Vagina (tissue), 2 donors: ENCODE measurements at regions not wholly inside any gene's neighbourhood (a gene's known extent, or its start where the extent isn't known, plus 50 kb on each side); places are given as distances from the start of the nearest gene placed in this dataset.

Source experiments
- DNase-seq, 2 donors: peaks; one replicate each; pipeline ENCODE4 v3.0.0-alpha.2; 2017; ENCODE audit errors: extremely low spot score in 2 of 2
- H3K27ac ChIP-seq: fragments of 200-600 bp; sonication (generic); one replicate; pipeline ENCODE4 v1.5.1; 2019
- H3K27me3 ChIP-seq: fragments of 200-600 bp; sonication (generic); one replicate; pipeline ENCODE4 v1.5.1; 2019
- H3K36me3 ChIP-seq, 2 donors: fragments of 200-600 bp; sonication (generic); one replicate each; pipeline ENCODE4 v1.5.1; 2017 to 2019
- H3K4me1 ChIP-seq: fragments of 200-600 bp; sonication (generic); one replicate; pipeline ENCODE4 v1.5.1; 2019
- H3K4me3 ChIP-seq, 2 donors: fragments of 200-600 bp; sonication (generic); 1 replicate in 1 of 2; 2 replicates in 1 of 2; pipeline ENCODE4 v1.5.1; 2016 to 2019
- H3K9me3 ChIP-seq: fragments of 200-600 bp; sonication (generic); one replicate; pipeline ENCODE4 v1.5.1; 2019
- CTCF ChIP-seq, 3 experiments: fragments of 450-650 bp in 2 of 3; fragments of 200-600 bp in 1 of 3; sonication (generic) in 1 of 3; IDR thresholded peaks; one replicate each; pipeline ENCODE4 v1.5.1; 2017 to 2019; ENCODE audit warnings: antibody characterized with exemption in 3 of 3, mild to moderate bottlenecking in 2 of 3, moderate library complexity in 2 of 3
- POLR2A ChIP-seq, 2 donors: fragments of 450-650 bp; IDR thresholded peaks; one replicate each; pipeline ENCODE4 v1.6.1; 2017; ENCODE audit warnings: antibody characterized with exemption in 2 of 2, mild to moderate bottlenecking in 2 of 2, moderate library complexity in 2 of 2
- POLR2AphosphoS5 ChIP-seq, 2 donors: sonication (generic); formaldehyde crosslinking; IDR thresholded peaks; one replicate each; pipeline ENCODE4 v1.9.0; 2017; ENCODE audit warnings: antibody characterized with exemption in 2 of 2, mild to moderate bottlenecking in 2 of 2, low read depth in 1 of 2; ENCODE audit not compliant: insufficient read depth in 1 of 2
- intact Hi-C: fragments of 100-400 bp; cut with DNase I; formaldehyde crosslinking; loops from one replicate; pipeline ENCODE4 v1.15.1; 2023

GRCh38 chr12:73321319-73321718, 1049.1 kb downstream of the TRHDE start:
- TF ChIP-seq POLR2A (IDR thresholded peaks at IDR 0.05) (no peak), CTCF (IDR thresholded peaks at IDR 0.05) (no peak), POLR2AphosphoS5 (IDR thresholded peaks at IDR 0.05; ENCODE audit: insufficient read depth in 1 of 2, low read depth in 1 of 2) (no peak)
- intact Hi-C loops: no loop called here
- no peak overlapping the region for H3K4me3 ChIP-seq
- no peak overlapping the region for H3K27ac ChIP-seq
- H3K27me3 ChIP-seq: no peaks in the 10 kb centered on the region
- no peak for DNase-seq
- H3K36me3 ChIP-seq: no peaks in the 10 kb centered on the region
- H3K4me1 ChIP-seq: no peaks in the 10 kb centered on the region
- no peaks in the 10 kb centered on the region for H3K9me3 ChIP-seq

- Histone ChIP-seq H3K4me1 (no peaks in the 10 kb centered on the region), H3K4me3 (no peak overlapping the region), H3K27me3 (no peaks in the 10 kb centered on the region), H3K9me3 (no peaks in the 10 kb centered on the region), H3K27ac (no peak overlapping the region), H3K36me3 (no peaks in the 10 kb centered on the region)
- no peak for DNase-seq
- TF ChIP-seq POLR2AphosphoS5 (IDR thresholded peaks at IDR 0.05; ENCODE audit: insufficient read depth in 1 of 2, low read depth in 1 of 2) (no peak), CTCF (IDR thresholded peaks at IDR 0.05) (no peak), POLR2A (IDR thresholded peaks at IDR 0.05) (no peak)
- intact Hi-C loops: no loop called here
Observed at GRCh38 chr12:73321776-73322175, 1049.6 kb downstream of the TRHDE start.

- no peak overlapping the region for H3K27ac ChIP-seq
- no peak overlapping the region for H3K4me3 ChIP-seq
- H3K4me1 ChIP-seq: no peaks in the 10 kb centered on the region
- H3K27me3 ChIP-seq: no peaks in the 10 kb centered on the region
- no peaks in the 10 kb centered on the region for H3K9me3 ChIP-seq
- no peaks in the 10 kb centered on the region for H3K36me3 ChIP-seq
- intact Hi-C loops: no loop called here
- TF ChIP-seq POLR2AphosphoS5 (IDR thresholded peaks at IDR 0.05; ENCODE audit: insufficient read depth in 1 of 2, low read depth in 1 of 2) (no peak), CTCF (IDR thresholded peaks at IDR 0.05) (no peak), POLR2A (IDR thresholded peaks at IDR 0.05) (no peak)
- DNase-seq: no peak
Observed at GRCh38 chr12:73330584-73331351, 1058.6 kb downstream of the TRHDE start.

- no peaks in the 10 kb centered on the region for H3K27me3 ChIP-seq
- intact Hi-C loops: no loop called here
- H3K9me3 ChIP-seq: no peaks in the 10 kb centered on the region
- no peak for DNase-seq
- TF ChIP-seq POLR2AphosphoS5 (IDR thresholded peaks at IDR 0.05; ENCODE audit: insufficient read depth in 1 of 2, low read depth in 1 of 2) (no peak), CTCF (IDR thresholded peaks at IDR 0.05) (no peak), POLR2A (IDR thresholded peaks at IDR 0.05) (no peak)
- H3K4me1 ChIP-seq: no peaks in the 10 kb centered on the region
- no peaks in the 10 kb centered on the region for H3K36me3 ChIP-seq
- H3K27ac ChIP-seq: no peak overlapping the region
- no peak overlapping the region for H3K4me3 ChIP-seq
Observed at GRCh38 chr12:73341559-73342247, 1069.5 kb downstream of the TRHDE start.

- H3K4me1 ChIP-seq: no peaks in the 10 kb centered on the region
- DNase-seq: no peak
- H3K36me3 ChIP-seq: no peaks in the 10 kb centered on the region
- H3K27ac ChIP-seq: no peak overlapping the region
- intact Hi-C loops: no loop called here
- no peak overlapping the region for H3K4me3 ChIP-seq
- H3K9me3 ChIP-seq: no peaks in the 10 kb centered on the region
- no peaks in the 10 kb centered on the region for H3K27me3 ChIP-seq
- TF ChIP-seq POLR2A (IDR thresholded peaks at IDR 0.05) (no peak), POLR2AphosphoS5 (IDR thresholded peaks at IDR 0.05; ENCODE audit: insufficient read depth in 1 of 2, low read depth in 1 of 2) (no peak), CTCF (IDR thresholded peaks at IDR 0.05) (no peak)
Observed at GRCh38 chr12:73342733-73343132, 1070.6 kb downstream of the TRHDE start.
